ENCODE measurements at regions not wholly inside any gene's neighbourhood (a gene's known extent, or its start where the extent isn't known, plus 50 kb on each side); places are given as distances from the start of the nearest gene placed in this dataset.

DNA sequence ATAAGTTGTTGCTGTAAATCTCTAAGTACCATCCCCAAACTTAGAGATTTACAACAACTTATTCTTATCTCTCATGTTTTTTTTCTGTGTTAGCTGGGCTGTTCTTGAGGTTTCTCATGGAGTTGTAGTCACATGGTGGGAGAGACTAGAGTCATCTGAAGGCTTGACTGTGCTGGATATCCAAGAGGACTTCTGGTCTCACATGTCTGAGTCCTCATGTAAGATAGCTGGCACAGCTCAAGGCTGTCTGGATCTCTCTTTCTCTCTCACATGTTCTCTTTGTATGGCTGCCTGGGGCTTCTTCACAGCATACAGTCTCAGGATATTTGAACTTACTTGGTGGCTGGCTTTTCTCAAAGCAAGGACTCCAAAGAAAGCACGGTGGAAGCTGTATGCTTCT, 63.8 kb downstream of the DACT1 start:
- intact Hi-C loops (cut with micrococcal nuclease; ENCODE audit: unreplicated experiment), result no loop called here
- Histone ChIP-seq H4K20me1 (ENCODE audit: insufficient read depth, low read length) (no peaks in the 10 kb centered on the region), H3K9me3 (ENCODE audit: low read length) (no peaks in the 10 kb centered on the region), H3K27ac (ENCODE audit: low read depth, low read length, poor library complexity, severe bottlenecking) (no peak overlapping the region), H3K36me3 (ENCODE audit: insufficient read depth, low read length) (no peaks in the 10 kb centered on the region), H2AFZ (ENCODE audit: low read length) (no peak overlapping the region), H3K79me2 (ENCODE audit: insufficient read depth, low read depth, low read length) (no peaks in the 10 kb centered on the region), H3K9me2 (ENCODE audit: insufficient read depth, low read length) (no peaks in the 10 kb centered on the region), H3K4me1 (ENCODE audit: insufficient read depth, low read length, poor library complexity, severe bottlenecking) (no peaks in the 10 kb centered on the region), H3K4me3 (ENCODE audit: low read depth, low read length, poor library complexity, severe bottlenecking) (no peak overlapping the region), H3K4me2 (ENCODE audit: low read length) (no peak overlapping the region)
- DNase-seq (ENCODE audit: low spot score), result no peak
- TF ChIP-seq CTCF (conservative IDR thresholded peaks at IDR 0.05; ENCODE audit: low read length), result no peak
- no peak for TF ChIP-seq EZH2phosphoT487 (IDR thresholded peaks at IDR 0.05; ENCODE audit: borderline replicate concordance, low read depth, low read length)
- CTCF ChIA-PET (ENCODE audit: unreplicated experiment), result no interaction called here
- POLR2A ChIA-PET, result no interaction called here
- BruUV-seq (replicated peaks), result no TSS peak

- TF ChIP-seq EZH2phosphoT487 (IDR thresholded peaks at IDR 0.05; ENCODE audit: borderline replicate concordance, low read depth, low read length) (no peak), CTCF (conservative IDR thresholded peaks at IDR 0.05; ENCODE audit: low read length) (no peak)
- no peaks in the 10 kb centered on the region for H4K20me1 ChIP-seq (ENCODE audit: insufficient read depth, low read length)
- H3K4me2 ChIP-seq (ENCODE audit: low read length), result no peak overlapping the region
- POLR2A ChIA-PET, result interaction anchor here (0.6 kb wide), 2 partner anchors 75 to 405 kb away, joined by 3 read pairs; no protein-coding TSS in a partner anchor
- no TSS peak for BruUV-seq (replicated peaks)
- intact Hi-C loops (cut with micrococcal nuclease; ENCODE audit: unreplicated experiment), result no loop called here
- H3K27ac ChIP-seq (ENCODE audit: low read depth, low read length, poor library complexity, severe bottlenecking), result no peak overlapping the region
- no peak for DNase-seq (ENCODE audit: low spot score)
- no peaks in the 10 kb centered on the region for H3K79me2 ChIP-seq (ENCODE audit: insufficient read depth, low read depth, low read length)
- no peaks in the 10 kb centered on the region for H3K9me2 ChIP-seq (ENCODE audit: insufficient read depth, low read length)
- H2AFZ ChIP-seq (ENCODE audit: low read length), result no peak overlapping the region
- H3K9me3 ChIP-seq (ENCODE audit: low read length), result no peaks in the 10 kb centered on the region
- no peak overlapping the region for H3K4me3 ChIP-seq (ENCODE audit: low read depth, low read length, poor library complexity, severe bottlenecking)
- H3K4me1 ChIP-seq (ENCODE audit: insufficient read depth, low read length, poor library complexity, severe bottlenecking), result no peaks in the 10 kb centered on the region
- CTCF ChIA-PET (ENCODE audit: unreplicated experiment), result no interaction called here
- H3K36me3 ChIP-seq (ENCODE audit: insufficient read depth, low read length), result no peaks in the 10 kb centered on the region
Measured at GRCh38 chr14:58702441-58703160, 64.8 kb downstream of the DACT1 start.

GRCh38 chr14:58703161-58703506, 65.4 kb downstream of the DACT1 start:
- DNase-seq (ENCODE audit: low spot score), result no peak
- no peaks in the 10 kb centered on the region for H3K36me3 ChIP-seq (ENCODE audit: insufficient read depth, low read length)
- H3K4me2 ChIP-seq (ENCODE audit: low read length), result no peak overlapping the region
- intact Hi-C loops (cut with micrococcal nuclease; ENCODE audit: unreplicated experiment), result no loop called here
- H3K27ac ChIP-seq (ENCODE audit: low read depth, low read length, poor library complexity, severe bottlenecking), result no peak overlapping the region
- no peak overlapping the region for H2AFZ ChIP-seq (ENCODE audit: low read length)
- no peaks in the 10 kb centered on the region for H3K9me2 ChIP-seq (ENCODE audit: insufficient read depth, low read length)
- no peaks in the 10 kb centered on the region for H3K9me3 ChIP-seq (ENCODE audit: low read length)
- TF ChIP-seq EZH2phosphoT487 (IDR thresholded peaks at IDR 0.05; ENCODE audit: borderline replicate concordance, low read depth, low read length) (no peak), CTCF (conservative IDR thresholded peaks at IDR 0.05; ENCODE audit: low read length) (no peak)
- H4K20me1 ChIP-seq (ENCODE audit: insufficient read depth, low read length), result no peaks in the 10 kb centered on the region
- ChIA-PET CTCF (ENCODE audit: unreplicated experiment) (no interaction called here), POLR2A (interaction anchor here (0.6 kb wide), 2 partner anchors 75 to 404 kb away, joined by 3 read pairs; no protein-coding TSS in a partner anchor)
- H3K4me1 ChIP-seq (ENCODE audit: insufficient read depth, low read length, poor library complexity, severe bottlenecking), result no peaks in the 10 kb centered on the region
- no peaks in the 10 kb centered on the region for H3K79me2 ChIP-seq (ENCODE audit: insufficient read depth, low read depth, low read length)
- H3K4me3 ChIP-seq (ENCODE audit: low read depth, low read length, poor library complexity, severe bottlenecking), result no peak overlapping the region
- BruUV-seq (replicated peaks), result no TSS peak

Measured in OCI-LY7 (cell line).